HG02885 (cell line): ENCODE measurements at regions not wholly inside any gene's neighbourhood (a gene's known extent, or its start where the extent isn't known, plus 50 kb on each side); places are given as distances from the start of the nearest gene placed in this dataset.
"Not testable (repeated sequence)": the region's sequence is repeated elsewhere in the genome, so short reads cannot be mapped to it uniquely, and the experiment has no call there.

Experiments
- ATAC-seq: cut with Tn5 transposase; IDR thresholded peaks from one replicate; pipeline ENCODE4 v1.9.1; 2021; ENCODE audit warnings: mild to moderate bottlenecking; ENCODE audit not compliant: unreplicated experiment, poor library complexity

DNA sequence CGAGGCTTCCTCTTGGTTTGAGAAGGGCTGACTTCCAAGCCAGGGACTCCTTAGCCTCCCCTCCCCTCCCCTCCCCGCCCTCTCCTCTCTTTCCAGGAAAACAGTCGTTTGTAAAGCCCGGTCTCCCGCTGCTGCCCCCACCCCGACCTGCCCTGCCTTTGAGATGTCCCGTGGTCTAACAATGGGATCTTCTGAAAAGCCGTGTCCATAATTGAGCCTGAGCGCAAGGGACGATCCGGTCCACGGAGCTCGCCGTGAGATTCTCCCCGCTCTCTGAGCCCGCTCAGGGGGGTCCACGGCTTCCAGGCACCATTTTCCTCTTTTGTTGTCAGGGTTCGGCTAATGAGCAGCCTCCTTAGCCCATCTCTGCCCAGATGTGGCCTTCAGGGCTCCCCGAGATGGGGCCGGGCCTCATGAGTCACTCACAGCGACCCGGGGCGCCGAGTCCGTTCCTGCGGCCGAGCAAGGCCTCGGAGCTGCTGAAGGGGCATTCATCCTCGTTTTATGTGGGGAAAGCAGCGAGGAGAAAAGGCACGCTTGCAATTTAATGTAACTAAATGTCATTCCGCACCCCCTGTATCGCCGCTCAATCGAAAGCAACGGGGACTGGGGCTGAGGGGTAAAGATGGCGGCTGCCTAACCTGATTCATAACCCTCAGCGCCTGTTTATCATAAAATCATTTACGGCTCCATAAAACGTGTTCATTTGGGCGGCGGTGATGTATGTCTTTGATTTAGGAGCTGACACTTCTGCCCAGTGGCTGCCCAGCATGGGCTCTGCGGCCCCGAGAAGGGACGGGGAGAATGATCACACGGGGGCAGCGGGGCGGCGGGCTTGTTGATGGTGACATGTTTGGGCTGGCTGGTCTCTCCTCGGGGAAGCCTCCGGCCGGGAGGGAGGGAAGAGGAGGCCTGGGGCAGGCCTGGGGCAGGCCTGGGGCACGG is 232.6 kb upstream of the C1orf174 start:
- no peak for ATAC-seq

DNA sequence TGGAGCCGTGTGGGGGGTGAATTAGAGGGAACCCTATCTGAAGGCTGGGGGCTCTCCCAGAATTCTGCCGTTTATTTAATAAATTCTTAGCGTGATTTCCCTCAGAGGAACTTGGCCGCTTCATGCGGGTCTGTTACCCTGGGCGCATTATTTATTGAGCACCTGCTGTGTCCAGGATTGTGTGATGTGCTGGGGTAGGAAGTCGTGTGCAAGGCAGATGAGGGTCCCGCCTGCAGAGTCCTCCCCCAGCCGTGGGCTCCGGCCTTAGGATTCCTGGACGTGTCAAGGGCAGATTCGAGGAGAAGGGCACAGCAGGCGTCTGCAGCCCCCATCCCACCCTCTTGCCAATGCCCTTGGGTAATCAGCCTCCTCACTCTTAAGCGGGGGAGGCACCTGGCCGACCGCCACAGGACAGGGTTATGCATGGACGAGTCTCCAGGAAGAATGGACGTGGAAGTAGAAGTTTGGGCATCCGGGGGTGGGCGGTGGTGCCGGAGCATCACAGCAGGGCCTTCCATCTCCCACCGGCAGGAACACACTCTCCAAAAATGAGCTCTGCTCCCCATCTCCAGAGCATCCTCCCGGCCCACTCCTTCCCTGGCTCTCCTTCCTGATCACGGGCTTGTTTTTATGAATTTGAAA is 233.3 kb upstream of the C1orf174 start:
- no peak for ATAC-seq

DNA sequence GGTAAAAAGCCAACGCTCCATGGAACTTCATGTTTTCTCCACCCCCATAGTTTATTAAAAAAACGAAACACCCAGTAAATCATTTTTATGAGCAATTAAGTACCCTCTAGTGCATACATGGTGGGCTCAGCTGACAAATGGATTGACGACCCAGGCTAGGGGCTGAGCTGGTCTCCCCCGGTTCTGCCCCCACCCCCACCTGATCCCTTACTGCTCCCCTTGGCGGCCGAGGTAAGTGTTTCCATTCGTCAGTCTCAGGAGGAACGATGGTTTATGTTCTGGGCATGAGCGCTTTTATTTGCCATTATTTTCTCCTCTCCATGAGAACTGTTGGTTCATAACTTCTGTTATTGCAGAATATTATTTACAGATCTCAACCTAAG is 233.9 kb upstream of the C1orf174 start:
- ATAC-seq = no peak

DNA sequence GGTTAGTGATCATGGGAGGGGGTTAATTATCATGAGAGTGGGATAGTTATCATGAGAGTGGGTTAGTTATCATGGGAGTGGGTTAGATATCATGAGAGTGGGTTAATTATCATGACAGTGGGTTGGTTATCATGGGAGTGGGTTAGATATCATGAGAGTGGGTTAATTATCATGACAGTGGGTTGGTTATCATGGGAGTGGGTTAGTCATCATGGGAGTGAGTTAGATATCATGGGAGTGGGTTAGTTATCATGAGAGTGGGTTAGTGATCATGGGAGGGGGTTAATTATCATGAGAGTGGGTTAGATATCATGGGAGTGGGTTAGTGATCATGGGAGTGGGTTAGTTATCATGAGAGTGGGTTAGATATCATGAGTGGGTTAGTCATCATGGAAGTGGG is 235.8 kb upstream of the C1orf174 start:
- ATAC-seq = not testable (repeated sequence)

DNA sequence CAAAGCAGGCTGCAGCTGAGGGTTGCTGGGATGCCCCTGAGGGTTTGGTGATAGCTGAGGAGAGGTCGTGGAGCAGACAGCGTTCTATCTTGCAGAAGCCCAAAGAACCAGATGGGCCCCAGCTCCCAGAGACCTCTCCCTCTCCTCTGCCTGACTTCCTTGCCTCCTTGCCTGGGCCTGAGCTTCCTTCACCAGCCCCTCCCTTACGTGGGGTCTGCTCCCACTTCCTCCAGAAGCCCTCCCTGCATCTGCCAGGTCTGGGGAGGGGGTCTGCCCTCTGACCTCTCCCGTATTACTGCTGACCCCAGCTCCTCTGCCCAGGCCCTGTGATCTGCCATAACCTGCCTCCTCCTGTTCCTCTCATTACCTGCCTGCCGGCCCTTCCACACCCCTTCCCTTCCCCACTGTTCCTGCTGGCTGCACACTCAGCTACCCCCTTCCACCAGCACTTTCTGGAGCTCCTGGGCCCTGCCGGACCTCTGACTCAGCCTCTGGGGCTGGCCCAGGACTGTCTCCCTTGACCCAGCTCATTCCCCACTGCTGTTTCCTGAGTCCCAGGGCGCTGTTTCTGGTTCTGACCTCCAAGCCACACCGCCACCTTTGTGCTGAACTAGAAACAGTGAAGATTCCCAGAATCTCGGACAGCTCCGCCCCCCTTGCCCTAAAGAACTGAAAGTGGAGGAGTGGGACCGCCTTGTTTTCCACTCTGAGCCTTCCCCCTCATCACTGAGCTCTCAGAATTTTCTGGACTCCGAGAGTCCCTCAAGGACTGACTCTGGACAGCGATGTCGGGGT is 237.7 kb upstream of the C1orf174 start:
- no peak for ATAC-seq

DNA sequence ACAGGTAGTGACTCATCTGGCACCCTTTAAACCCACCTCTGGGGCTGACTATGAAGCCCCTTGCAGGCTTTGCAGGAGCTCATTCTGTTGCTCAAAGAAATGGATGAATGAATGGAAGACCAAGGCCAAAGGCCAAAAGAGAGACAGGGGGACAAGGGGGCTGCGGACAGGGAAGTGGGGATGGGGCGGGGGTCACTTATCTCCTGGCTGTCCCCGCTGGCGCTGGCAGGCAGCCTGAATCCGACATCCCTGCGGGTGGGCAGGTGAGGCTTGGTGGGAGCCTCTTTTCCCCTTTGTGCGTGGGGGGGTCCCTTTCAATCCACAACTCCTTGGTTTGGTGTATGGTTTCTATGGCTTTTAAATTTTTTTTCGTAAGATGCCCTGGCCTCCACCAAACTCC is 239.6 kb upstream of the C1orf174 start:
- ATAC-seq = no peak

DNA sequence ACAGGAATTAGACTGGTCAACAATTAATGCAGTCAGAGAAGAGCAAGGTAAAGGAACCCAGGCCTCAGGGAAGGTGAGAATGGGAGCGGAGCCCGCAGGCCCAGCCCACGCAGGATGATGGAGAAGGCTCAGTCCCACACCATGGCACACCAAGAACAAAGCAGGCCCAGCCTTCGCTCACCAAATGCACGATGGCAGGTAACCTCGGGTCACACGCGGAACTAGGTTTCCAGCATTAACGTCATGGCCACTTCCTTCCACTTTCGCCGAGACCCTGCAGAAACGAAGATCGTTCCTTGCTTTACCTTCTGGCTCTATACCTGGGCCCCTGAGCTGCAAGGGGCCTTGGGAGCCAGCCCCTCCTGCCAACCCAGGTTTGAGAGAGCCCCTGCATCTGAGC is 240.2 kb upstream of the C1orf174 start:
- ATAC-seq = no peak

DNA sequence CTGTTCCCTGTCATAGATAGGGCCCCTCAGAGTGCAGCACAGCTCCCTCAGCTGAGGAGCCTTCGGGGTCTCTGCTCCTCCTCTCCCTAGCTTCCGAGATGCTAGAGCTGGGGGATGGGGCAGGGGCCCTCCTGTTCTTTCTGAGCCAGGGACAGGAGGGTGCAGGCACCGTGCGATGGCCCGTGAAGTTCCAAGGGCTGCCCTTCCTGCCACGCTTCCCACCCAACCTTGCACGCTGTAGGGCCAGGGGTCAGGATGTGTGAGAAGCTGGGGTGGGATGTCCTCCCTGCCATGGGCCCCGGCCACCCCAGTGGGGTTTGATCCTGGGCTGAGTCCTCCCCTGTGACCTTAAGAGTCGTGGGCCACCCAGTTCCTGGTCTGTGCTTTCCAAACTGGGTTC is 240.7 kb upstream of the C1orf174 start:
- no peak for ATAC-seq

DNA sequence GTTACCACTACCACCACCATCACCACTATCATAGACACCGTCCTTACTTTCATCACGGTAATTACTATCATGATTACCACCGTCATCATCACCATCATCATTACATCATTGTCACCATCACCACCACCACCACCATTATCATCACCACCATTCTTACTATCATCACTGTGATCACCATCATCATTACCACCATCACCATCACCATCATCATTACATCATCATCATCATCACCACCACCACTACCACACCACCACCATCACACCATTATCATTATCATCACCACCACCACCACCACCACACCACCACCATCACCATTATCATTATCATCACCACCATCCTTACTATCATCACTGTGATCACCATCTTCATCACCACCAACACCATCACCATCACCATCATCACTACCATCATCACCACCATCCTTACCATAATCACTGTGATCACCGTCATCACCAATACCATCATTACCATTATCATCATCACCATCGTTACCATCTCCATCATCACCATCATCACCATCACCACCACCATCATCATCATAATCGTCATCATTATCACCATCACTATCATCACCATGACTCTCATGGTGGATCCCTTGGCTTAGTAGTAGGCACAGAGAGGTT is 244.4 kb upstream of the C1orf174 start:
- ATAC-seq = no peak

DNA sequence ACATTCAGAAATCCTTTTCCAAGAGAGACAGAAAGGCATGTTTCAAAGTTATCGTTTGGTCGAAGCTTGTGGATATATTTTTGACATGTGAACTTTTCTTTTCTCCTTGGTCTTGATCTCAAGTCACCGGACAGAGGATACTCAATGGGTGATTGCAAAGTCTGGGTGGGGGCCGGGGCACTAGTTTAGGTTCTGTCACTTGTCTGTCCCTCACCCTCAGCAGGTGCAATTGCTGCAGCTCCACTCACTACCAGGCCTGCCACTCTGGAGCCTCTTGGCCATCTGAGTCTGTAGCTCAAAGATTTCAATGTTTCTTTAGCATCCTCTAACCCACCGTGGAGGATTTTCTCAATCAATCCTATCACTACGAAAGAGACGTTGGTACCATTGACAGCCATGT is 246.0 kb upstream of the C1orf174 start:
- ATAC-seq = no peak

DNA sequence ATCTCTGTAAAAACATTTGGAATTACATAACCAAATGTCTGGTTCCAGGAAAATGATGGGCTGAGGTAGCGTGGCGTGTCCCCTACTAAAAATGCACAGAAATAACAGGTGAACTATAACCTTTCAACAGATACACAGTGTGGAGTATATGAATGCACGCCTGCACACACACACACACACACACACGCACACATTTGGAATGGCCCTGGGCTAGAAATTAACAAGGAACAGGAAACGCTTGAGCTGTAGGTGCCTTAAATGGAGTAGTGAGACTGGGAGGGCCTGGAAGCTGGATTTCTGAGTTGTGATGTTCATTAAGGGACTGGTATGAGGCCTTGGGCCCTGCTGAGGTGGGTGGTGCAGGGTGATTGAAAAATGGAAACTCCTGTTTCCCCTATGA is 246.5 kb upstream of the C1orf174 start:
- ATAC-seq = no peak

DNA sequence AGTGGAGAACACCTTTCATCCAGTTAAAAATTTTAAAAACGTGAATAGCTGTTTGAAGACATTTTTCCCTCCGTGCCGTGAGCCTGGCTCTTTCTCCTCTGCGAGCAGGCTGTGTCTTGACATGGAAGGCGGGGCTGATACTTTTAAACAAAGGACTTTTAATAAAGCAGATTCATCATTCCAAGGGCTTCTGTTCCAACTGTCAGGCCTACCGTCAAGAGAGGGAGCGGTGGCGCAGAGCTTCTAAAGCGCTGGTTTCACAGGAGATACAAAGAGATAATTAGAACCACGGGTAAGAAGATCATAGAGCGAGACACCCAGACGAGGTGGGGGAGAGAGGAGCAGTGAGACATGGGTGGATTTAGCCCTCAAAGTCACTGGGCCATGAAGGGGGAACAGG is 247.4 kb upstream of the C1orf174 start:
- ATAC-seq = no peak

DNA sequence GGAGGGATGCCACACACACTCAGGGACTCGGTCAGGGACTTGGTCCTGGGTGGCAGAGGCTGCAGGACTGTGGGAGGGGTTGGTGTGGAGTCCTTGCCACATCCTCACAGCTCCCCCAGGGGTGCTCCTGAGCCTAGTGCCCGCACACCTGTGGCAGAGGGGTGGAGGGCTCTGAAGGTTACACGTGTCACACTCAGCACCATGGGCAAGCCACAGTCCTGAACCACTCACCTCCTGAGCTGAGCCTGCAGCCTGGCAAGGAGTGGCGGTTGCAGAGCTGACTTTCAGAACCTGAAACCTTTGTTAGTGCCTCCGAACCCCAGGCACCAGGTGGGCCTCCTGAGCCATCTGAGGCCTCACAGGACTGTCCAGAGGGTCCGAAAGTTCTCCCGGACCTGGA is 249.2 kb upstream of the C1orf174 start:
- no peak for ATAC-seq

DNA sequence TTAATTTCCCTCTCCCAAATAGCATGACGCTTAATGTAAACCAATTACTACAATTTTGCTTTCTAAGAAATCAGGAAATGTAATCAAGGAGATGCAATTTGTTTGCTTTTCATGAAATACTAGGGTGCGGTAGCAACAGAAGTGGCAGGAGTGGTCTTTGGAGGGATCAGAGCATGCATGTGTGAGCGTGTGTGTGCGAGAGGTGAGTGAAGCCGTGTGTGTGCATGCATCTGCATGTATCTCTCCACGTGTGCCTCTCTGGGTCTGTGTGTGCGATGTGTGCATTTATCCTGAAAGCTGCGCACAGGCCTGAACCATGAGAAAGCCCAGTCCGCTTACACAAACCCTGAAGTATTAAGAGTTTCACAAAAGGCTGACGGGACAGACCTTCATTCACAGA is 249.8 kb upstream of the C1orf174 start:
- no peak for ATAC-seq

DNA sequence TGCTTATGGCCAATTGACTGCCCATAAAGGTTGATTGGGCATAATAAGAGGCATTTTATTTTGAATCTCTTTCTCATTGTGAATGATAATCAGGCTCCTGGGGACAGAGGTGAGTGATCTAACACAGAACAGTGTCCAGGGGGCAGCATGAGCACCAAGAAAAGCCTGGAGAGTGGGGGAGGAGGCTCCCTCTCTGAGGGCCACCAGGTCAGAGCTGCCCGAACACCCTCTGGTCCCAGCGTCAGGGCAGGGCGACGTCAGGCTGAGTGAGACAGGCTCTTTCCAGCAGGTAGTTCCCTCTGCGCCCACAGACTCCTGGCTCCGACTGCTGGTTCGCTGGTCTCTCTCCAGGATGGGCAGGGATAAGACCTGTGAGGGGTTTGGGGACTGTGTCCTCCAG is 250.2 kb upstream of the C1orf174 start:
- ATAC-seq = no peak

DNA sequence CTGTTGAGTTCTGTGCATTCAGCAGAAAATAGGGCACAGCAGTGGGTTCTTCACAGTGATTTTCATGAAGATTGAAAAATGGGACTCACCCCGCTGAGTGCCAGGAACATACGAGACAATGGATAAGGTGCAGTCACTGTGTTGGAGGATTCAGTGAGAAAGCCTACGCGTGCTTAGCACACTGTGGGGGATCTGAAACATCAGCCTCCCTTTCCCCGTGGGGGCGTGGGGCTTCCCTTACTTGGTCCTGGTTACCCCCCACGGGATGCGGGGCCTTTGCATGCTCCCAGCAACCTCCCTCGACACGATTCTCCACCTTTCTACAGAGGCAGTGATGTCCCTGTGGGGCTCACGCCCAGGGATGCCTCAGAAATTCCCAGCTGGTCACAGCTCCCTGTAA is 252.2 kb upstream of the C1orf174 start:
- no peak for ATAC-seq

DNA sequence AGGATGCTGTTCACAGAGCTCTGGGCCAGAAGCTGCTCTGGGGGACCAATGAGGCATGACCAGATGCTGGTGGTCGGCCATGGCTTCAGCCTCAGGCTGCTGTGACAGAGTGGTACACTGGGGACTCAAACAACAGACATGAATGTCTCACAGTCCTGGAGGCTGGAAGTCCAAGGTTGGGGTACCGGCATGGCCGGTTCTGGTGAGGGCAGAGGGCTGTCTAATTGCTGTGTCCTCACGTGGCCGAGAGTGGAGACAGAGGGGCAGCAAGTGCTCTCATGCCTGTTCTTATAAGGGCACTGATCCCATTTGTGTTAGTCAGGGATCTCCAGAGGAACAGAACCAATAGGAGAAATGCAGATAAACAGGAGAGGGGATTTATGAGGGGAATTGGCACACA is 253.5 kb upstream of the C1orf174 start:
- ATAC-seq = no peak

DNA sequence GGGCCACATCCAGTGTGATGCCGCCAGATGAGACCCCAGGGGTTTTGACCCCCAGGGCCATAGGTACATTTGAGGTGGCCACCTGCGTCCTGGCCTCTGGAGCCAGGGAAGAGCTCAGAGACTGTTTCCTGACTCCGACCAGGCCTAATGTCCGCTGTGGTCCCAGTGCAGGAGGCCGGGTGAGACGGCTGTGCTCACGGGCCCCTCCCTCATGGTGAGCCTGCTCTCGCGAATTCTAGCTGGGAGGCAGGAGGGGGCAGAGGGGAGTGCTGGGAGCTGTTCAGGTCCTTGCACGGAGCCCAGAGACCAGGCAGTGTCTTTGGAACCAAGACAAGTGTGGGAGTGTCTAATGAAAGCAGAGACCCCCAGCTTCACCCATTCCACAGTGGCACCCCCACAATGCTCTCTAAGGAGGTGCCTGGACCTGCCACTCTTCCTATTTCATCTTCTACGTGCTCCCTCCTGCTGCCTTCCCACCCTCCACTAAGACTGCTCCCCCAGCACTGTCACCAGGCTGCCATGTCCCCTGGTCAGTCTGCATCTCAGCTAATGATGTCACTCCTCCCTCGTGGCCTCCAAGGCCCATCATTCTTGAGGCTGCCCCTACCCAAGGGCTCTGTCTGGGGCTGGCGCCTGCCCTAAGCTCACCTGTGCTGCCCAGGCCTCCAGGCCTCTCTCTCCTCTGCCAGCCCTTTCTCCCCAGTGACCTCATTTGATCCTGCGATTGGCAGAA is 256.3 kb upstream of the C1orf174 start:
- no peak for ATAC-seq

DNA sequence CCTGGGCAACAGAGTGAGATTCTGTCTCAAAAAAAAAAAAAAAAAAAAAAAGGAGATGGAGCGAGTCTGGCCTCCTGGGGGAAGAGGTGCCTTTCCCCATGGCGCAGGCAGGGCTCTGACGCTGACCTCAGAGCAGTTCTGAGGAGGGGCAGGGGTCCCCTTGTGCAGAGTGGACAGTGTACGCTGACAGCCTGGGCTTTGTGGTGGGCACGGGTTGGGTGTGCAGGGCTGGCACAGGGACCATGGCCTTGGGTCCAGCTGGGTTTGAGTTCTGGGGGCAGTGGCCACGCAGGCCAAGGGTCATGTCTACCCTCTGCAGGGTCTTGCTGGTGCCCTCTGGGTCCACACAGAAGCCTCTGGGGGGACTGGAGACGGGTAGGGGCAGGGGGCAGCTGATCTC is 260.1 kb upstream of the C1orf174 start:
- no peak for ATAC-seq

DNA sequence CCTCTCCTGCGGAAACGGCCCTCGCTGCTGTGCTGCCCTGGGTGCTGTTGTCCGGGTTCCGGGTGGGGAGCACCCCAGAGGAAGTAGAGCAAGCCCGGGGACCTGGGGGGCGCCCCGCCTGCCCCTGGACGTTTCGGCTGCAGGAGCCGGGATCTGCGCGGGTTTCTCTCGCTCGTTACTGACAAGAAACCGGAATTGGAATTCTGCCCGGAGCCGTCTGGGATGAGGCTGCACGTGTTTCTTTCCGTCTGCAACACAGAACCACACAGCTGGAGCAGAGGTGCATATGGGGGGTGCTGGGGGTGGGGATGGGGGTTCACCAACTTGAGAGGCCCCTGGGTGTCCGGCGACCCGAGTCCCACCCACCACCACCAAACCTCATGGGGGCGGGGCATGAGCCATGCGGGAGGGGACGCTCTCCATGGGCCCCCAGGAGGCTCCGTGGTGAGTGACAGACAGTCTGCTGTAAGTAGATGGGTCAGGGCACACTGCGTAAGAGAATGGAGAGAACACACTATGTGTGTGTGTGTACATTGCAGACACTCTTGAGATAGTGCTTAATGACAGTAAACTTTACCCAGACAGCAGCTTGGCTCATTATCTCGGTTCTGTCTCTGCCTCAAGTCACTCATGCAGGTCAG is 261.4 kb upstream of the C1orf174 start:
- no peak for ATAC-seq
